DOHH2 (cell line): ENCODE measurements at regions not wholly inside any gene's neighbourhood (a gene's known extent, or its start where the extent isn't known, plus 50 kb on each side); places are given as distances from the start of the nearest gene placed in this dataset.
A peak's percentile ranks its signal among the peaks of the same experiment; 100 is the strongest.

ENCODE experiments used
- H3F3A ChIP-seq: fragments of 200-600 bp; sonication (generic), shearing (Covaris generic); 2 replicates; pipeline ENCODE4 v1.6.0; 2016; ENCODE audit warnings: antibody characterized with exemption, mild to moderate bottlenecking; ENCODE audit not compliant: control insufficient read depth, insufficient read depth
- H3K27ac ChIP-seq: fragments of 200-600 bp; sonication (generic); 2 replicates; pipeline ENCODE4 v1.5.1; 2014; ENCODE audit warnings: low read depth, mild to moderate bottlenecking, low read length, moderate library complexity
- H3K27me3 ChIP-seq: fragments of 200-600 bp; sonication (generic); 2 replicates; pipeline ENCODE4 v1.6.1; 2014; ENCODE audit warnings: mild to moderate bottlenecking, low read length, mixed read lengths; ENCODE audit not compliant: control insufficient read depth
- H3K36me3 ChIP-seq: fragments of 200-600 bp; sonication (generic); 2 replicates; pipeline ENCODE4 v1.6.1; 2014; ENCODE audit warnings: mild to moderate bottlenecking, low read length, moderate library complexity, mixed read lengths; ENCODE audit not compliant: control insufficient read depth
- H3K4me1 ChIP-seq: fragments of 200-600 bp; sonication (generic); 2 replicates; pipeline ENCODE4 v1.6.1; 2014; ENCODE audit warnings: mild to moderate bottlenecking, low read length, mixed read lengths; ENCODE audit not compliant: control insufficient read depth
- H3K4me2 ChIP-seq: fragments of 200-600 bp; sonication (generic); 2 replicates; pipeline ENCODE4 v1.6.0; 2014; ENCODE audit warnings: mild to moderate bottlenecking, low read length, moderate library complexity
- H3K4me3 ChIP-seq: fragments of 200-600 bp; sonication (generic); 2 replicates; pipeline ENCODE4 v1.5.1; 2014; ENCODE audit warnings: mild to moderate bottlenecking, low read length, mixed read lengths
- H3K79me2 ChIP-seq: fragments of 200-600 bp; sonication (generic); 2 replicates; pipeline ENCODE4 v1.6.1; 2014; ENCODE audit warnings: mild to moderate bottlenecking, low read length, mixed read lengths; ENCODE audit not compliant: control insufficient read depth
- H3K9me2 ChIP-seq: fragments of 200-600 bp; sonication (generic); replicated peaks from 2 replicates; pipeline ENCODE4 v1.6.1; 2014; ENCODE audit warnings: mild to moderate bottlenecking, low read length, mixed read lengths; ENCODE audit not compliant: control insufficient read depth
- H3K9me3 ChIP-seq: fragments of 200-600 bp; sonication (generic); 2 replicates; pipeline ENCODE4 v1.6.1; 2014; ENCODE audit warnings: antibody characterized with exemption, low read length, mixed read lengths; ENCODE audit not compliant: control insufficient read depth, insufficient read depth
- H4K20me1 ChIP-seq: fragments of 200-600 bp; sonication (generic); 2 replicates; pipeline ENCODE4 v1.6.0; 2014; ENCODE audit warnings: low read depth, mild to moderate bottlenecking, antibody characterized with exemption, low read length, moderate library complexity; ENCODE audit not compliant: control insufficient read depth, insufficient read depth
- CTCF ChIP-seq: fragments of 200-600 bp; sonication (generic); IDR thresholded peaks from one replicate; pipeline ENCODE4 v1.5.1; 2014; ENCODE audit warnings: antibody characterized with exemption, mild to moderate bottlenecking, low read depth, low read length; ENCODE audit not compliant: poor library complexity, severe bottlenecking
- EZH2phosphoT487 ChIP-seq: fragments of 200-600 bp; sonication (generic); IDR thresholded peaks from 2 replicates; pipeline ENCODE4 v1.6.1; 2017; ENCODE audit warnings: borderline replicate concordance, mild to moderate bottlenecking, antibody characterized with exemption, low read length, moderate library complexity, mixed read lengths

- Histone ChIP-seq H3K9me2 (no peaks in the 10 kb centered on the region), H3K79me2 (no peaks in the 10 kb centered on the region), H3K4me2 (no peak overlapping the region)
Observed at GRCh38 chr11:109697140-109697843, 275.3 kb downstream of the C11orf87 start.

GRCh38 chr11:109698237-109698636, 276.2 kb downstream of the C11orf87 start:
- Histone ChIP-seq H3K27me3 (no peaks in the 10 kb centered on the region), H4K20me1 (no peaks in the 10 kb centered on the region), H3F3A (no peaks in the 10 kb centered on the region), H3K4me1 (no peaks in the 10 kb centered on the region), H3K9me2 (no peaks in the 10 kb centered on the region), H3K4me3 (no peak overlapping the region), H3K27ac (no peak overlapping the region), H3K4me2 (no peak overlapping the region), H3K9me3 (no peaks in the 10 kb centered on the region), H3K79me2 (no peaks in the 10 kb centered on the region), H3K36me3 (no peaks in the 10 kb centered on the region)
- no peak for TF ChIP-seq CTCF

More at GRCh38 chr11:109697140-109697843, 275.3 kb downstream of the C11orf87 start:
- Histone ChIP-seq H3K27ac (no peak overlapping the region), H3K4me3 (no peak overlapping the region), H3F3A (no peaks in the 10 kb centered on the region), H3K4me1 (no peaks in the 10 kb centered on the region), H3K9me3 (no peaks in the 10 kb centered on the region), H3K36me3 (no peaks in the 10 kb centered on the region), H4K20me1 (no peaks in the 10 kb centered on the region), H3K27me3 (no peaks in the 10 kb centered on the region)
- TF ChIP-seq EZH2phosphoT487 (no peak), CTCF (peak; percentile 80)

GRCh38 chr11:109704432-109704831, 282.4 kb downstream of the C11orf87 start:
- Histone ChIP-seq H3K27me3 (peaks cover 3% of the 10 kb centered on the region; the same call in 1 of the 2 replicates), H4K20me1 (no peaks in the 10 kb centered on the region), H3K9me3 (no peaks in the 10 kb centered on the region), H3K79me2 (no peaks in the 10 kb centered on the region), H3K36me3 (no peaks in the 10 kb centered on the region), H3K4me2 (no peak overlapping the region), H3F3A (no peaks in the 10 kb centered on the region), H3K9me2 (no peaks in the 10 kb centered on the region), H3K4me1 (no peaks in the 10 kb centered on the region), H3K4me3 (no peak overlapping the region), H3K27ac (no peak overlapping the region)
- TF ChIP-seq CTCF: no peak
- TF ChIP-seq EZH2phosphoT487: no peak

GRCh38 chr11:109706945-109707344, 285.0 kb downstream of the C11orf87 start:
- no peaks in the 10 kb centered on the region for H3K9me2 ChIP-seq
- H4K20me1 ChIP-seq: no peaks in the 10 kb centered on the region
- H3K4me1 ChIP-seq: no peaks in the 10 kb centered on the region
- TF ChIP-seq EZH2phosphoT487 (no peak), CTCF (no peak)
- H3F3A ChIP-seq: no peaks in the 10 kb centered on the region
- H3K27me3 ChIP-seq: peaks cover 3% of the 10 kb centered on the region; the same call in 1 of the 2 replicates
- no peak overlapping the region for H3K4me3 ChIP-seq
- no peak overlapping the region for H3K4me2 ChIP-seq
- H3K79me2 ChIP-seq: no peaks in the 10 kb centered on the region
- no peaks in the 10 kb centered on the region for H3K9me3 ChIP-seq
- no peaks in the 10 kb centered on the region for H3K36me3 ChIP-seq
- H3K27ac ChIP-seq: no peak overlapping the region
